NCI-H2107 (cell line): ENCODE measurements at regions not wholly inside any gene's neighbourhood (a gene's known extent, or its start where the extent isn't known, plus 50 kb on each side); places are given as distances from the start of the nearest gene placed in this dataset.
A peak's percentile ranks its signal among the peaks of the same experiment; 100 is the strongest.
"Not testable (repeated sequence)": the region's sequence is repeated elsewhere in the genome, so short reads cannot be mapped to it uniquely, and the experiment has no call there.

Experiments
- DNase-seq: peaks from one replicate; lab custom pipeline; 2025; lab: John Stamatoyannopoulos, UW

- no peak for DNase-seq
Measured at GRCh38 chr1:101410048-101410878, 173.4 kb downstream of the S1PR1 start.

- no peak for DNase-seq
Measured at GRCh38 chr1:101420406-101420805, 183.6 kb downstream of the S1PR1 start.

GRCh38 chr1:101428083-101428482 lies 191.3 kb downstream of the S1PR1 start:
- not testable (repeated sequence) for DNase-seq

- no peak for DNase-seq
Measured at GRCh38 chr1:101428562-101428961, 191.7 kb downstream of the S1PR1 start.

GRCh38 chr1:101431956-101432510 lies 195.2 kb downstream of the S1PR1 start:
- no peak for DNase-seq

- no peak for DNase-seq
Measured at GRCh38 chr1:101435831-101436511, 199.2 kb downstream of the S1PR1 start.

GRCh38 chr1:101437800-101438199 lies 201.0 kb downstream of the S1PR1 start:
- DNase-seq: no peak

GRCh38 chr1:101438359-101438758 lies 201.5 kb downstream of the S1PR1 start:
- DNase-seq: no peak

- no peak for DNase-seq
Measured at GRCh38 chr1:101440485-101440884, 203.7 kb downstream of the S1PR1 start.

GRCh38 chr1:101444381-101444780 lies 207.6 kb downstream of the S1PR1 start:
- no peak for DNase-seq

GRCh38 chr1:101444873-101445618 lies 208.2 kb downstream of the S1PR1 start:
- no peak for DNase-seq

- no peak for DNase-seq
Measured at GRCh38 chr1:101448018-101448417, 211.2 kb downstream of the S1PR1 start.

- not testable (repeated sequence) for DNase-seq
Measured at GRCh38 chr1:101450691-101451090, 213.9 kb downstream of the S1PR1 start.

GRCh38 chr1:101451888-101452287 lies 215.1 kb downstream of the S1PR1 start:
- no peak for DNase-seq

- DNase-seq: no peak
Measured at GRCh38 chr1:101452825-101453224, 216.0 kb downstream of the S1PR1 start.

- DNase-seq: no peak
Measured at GRCh38 chr1:101453844-101454243, 217.0 kb downstream of the S1PR1 start.

- no peak for DNase-seq
Measured at GRCh38 chr1:101455166-101455565, 218.3 kb downstream of the S1PR1 start.

GRCh38 chr1:101460739-101461138 lies 223.9 kb downstream of the S1PR1 start:
- peak; percentile 39 for DNase-seq

- DNase-seq: no peak
Measured at GRCh38 chr1:101463195-101463594, 226.4 kb downstream of the S1PR1 start.

- DNase-seq: no peak
Measured at GRCh38 chr1:101465941-101466340, 229.1 kb downstream of the S1PR1 start.

- DNase-seq: no peak
Measured at GRCh38 chr1:101474039-101474665, 237.3 kb downstream of the S1PR1 start.

GRCh38 chr1:101476541-101476940 lies 239.7 kb downstream of the S1PR1 start:
- DNase-seq: no peak
